KG1 (cell line): ENCODE measurements at regions not wholly inside any gene's neighbourhood (a gene's known extent, or its start where the extent isn't known, plus 50 kb on each side); places are given as distances from the start of the nearest gene placed in this dataset.
"Not testable (repeated sequence)": the region's sequence is repeated elsewhere in the genome, so short reads cannot be mapped to it uniquely, and the experiment has no call there.

Experiments used
- DNase-seq: peaks from one replicate; lab custom pipeline; 2025; lab: John Stamatoyannopoulos, UW

- no peak for DNase-seq
Observed at GRCh38 chr5:28691526-28691925, 1653.1 kb upstream of the CDH9 start.

- no peak for DNase-seq
Observed at GRCh38 chr5:28685794-28686193, 1647.4 kb upstream of the CDH9 start.

- no peak for DNase-seq
Observed at GRCh38 chr5:28678899-28679298, 1640.5 kb upstream of the CDH9 start.

- DNase-seq = no peak
Observed at GRCh38 chr5:28666110-28666509, 1627.7 kb upstream of the CDH9 start.

GRCh38 chr5:28648108-28648507 lies 1609.7 kb upstream of the CDH9 start:
- DNase-seq = no peak

- no peak for DNase-seq
Observed at GRCh38 chr5:28632607-28633006, 1594.2 kb upstream of the CDH9 start.

- no peak for DNase-seq
Observed at GRCh38 chr5:28603869-28604268, 1565.5 kb upstream of the CDH9 start.

GRCh38 chr5:28602429-28602828 lies 1564.0 kb upstream of the CDH9 start:
- no peak for DNase-seq

- DNase-seq = not testable (repeated sequence)
Observed at GRCh38 chr5:28596707-28597106, 1558.3 kb upstream of the CDH9 start.

- DNase-seq = no peak
Observed at GRCh38 chr5:28580616-28581015, 1542.2 kb upstream of the CDH9 start.

GRCh38 chr5:28576022-28576421 lies 1537.6 kb upstream of the CDH9 start:
- DNase-seq = peak; percentile 0

GRCh38 chr5:28575368-28575767 lies 1537.0 kb upstream of the CDH9 start:
- no peak for DNase-seq

- DNase-seq = no peak
Observed at GRCh38 chr5:28574606-28575005, 1536.2 kb upstream of the CDH9 start.

GRCh38 chr5:28567048-28567447 lies 1528.7 kb upstream of the CDH9 start:
- no peak for DNase-seq

GRCh38 chr5:28561522-28561921 lies 1523.1 kb upstream of the CDH9 start:
- DNase-seq = no peak

GRCh38 chr5:28558196-28558595 lies 1519.8 kb upstream of the CDH9 start:
- DNase-seq = no peak

- DNase-seq = no peak
Observed at GRCh38 chr5:28557114-28557513, 1518.7 kb upstream of the CDH9 start.

- no peak for DNase-seq
Observed at GRCh38 chr5:28549588-28549987, 1511.2 kb upstream of the CDH9 start.

- DNase-seq = no peak
Observed at GRCh38 chr5:28548856-28549255, 1510.5 kb upstream of the CDH9 start.

- no peak for DNase-seq
Observed at GRCh38 chr5:28544501-28544900, 1506.1 kb upstream of the CDH9 start.

- no peak for DNase-seq
Observed at GRCh38 chr5:28543473-28544098, 1505.2 kb upstream of the CDH9 start.

GRCh38 chr5:28542987-28543386 lies 1504.6 kb upstream of the CDH9 start:
- no peak for DNase-seq

GRCh38 chr5:28523888-28524635 lies 1485.7 kb upstream of the CDH9 start:
- DNase-seq = no peak

- DNase-seq = no peak
Observed at GRCh38 chr5:28523416-28523815, 1485.0 kb upstream of the CDH9 start.
